ENCODE measurements at regions not wholly inside any gene's neighbourhood (a gene's known extent, or its start where the extent isn't known, plus 50 kb on each side); places are given as distances from the start of the nearest gene placed in this dataset.

- H3K4me2 ChIP-seq (ENCODE audit: insufficient read depth, low read length) = no peak overlapping the region
- FAIRE-seq = no peak
- no peaks in the 10 kb centered on the region for H3K36me3 ChIP-seq (ENCODE audit: control insufficient read depth in 2 of 2, extremely low read depth in 1 of 2, insufficient read depth in 2 of 2, low read length in 2 of 2)
- intact Hi-C loops (cut with micrococcal nuclease) = no loop called here
- DNase-seq (ENCODE audit: low read depth, low spot score) = no peak
- TF ChIP-seq MYC (IDR thresholded peaks at IDR 0.05; ENCODE audit: low read depth, low read length) = no peak
- no peak for TF ChIP-seq CTCF (IDR thresholded peaks at IDR 0.05; ENCODE audit: extremely low read depth in 1 of 2, insufficient read depth in 1 of 2, low read depth in 1 of 2, low read length in 2 of 2)
- no peak for TF ChIP-seq GATA2 (IDR thresholded peaks at IDR 0.05; ENCODE audit: insufficient read depth, insufficient read length, low read depth, low read length)
- TF ChIP-seq MAX (IDR thresholded peaks at IDR 0.05; ENCODE audit: insufficient read depth, insufficient read length) = no peak
- no peak for TF ChIP-seq POLR2AphosphoS5 (IDR thresholded peaks at IDR 0.05; ENCODE audit: insufficient read depth, low read depth, low read length)
- TF ChIP-seq EZH2 (IDR thresholded peaks at IDR 0.05; ENCODE audit: borderline replicate concordance, low read depth, low read length, severe bottlenecking) = no peak
- TF ChIP-seq FOS (IDR thresholded peaks at IDR 0.05; ENCODE audit: borderline replicate concordance, insufficient read depth, low read length) = no peak
- TF ChIP-seq JUN (IDR thresholded peaks at IDR 0.05; ENCODE audit: borderline replicate concordance, insufficient read depth, insufficient read length, low read depth) = no peak
- no peak for TF ChIP-seq POLR2A (IDR thresholded peaks at IDR 0.05; ENCODE audit: low read depth, low read length)
- H3K9me3 ChIP-seq (replicated peaks; ENCODE audit: control insufficient read depth, insufficient read depth, low read length) = no peaks in the 10 kb centered on the region
- no peaks in the 10 kb centered on the region for H3K27me3 ChIP-seq (ENCODE audit: control insufficient read depth in 2 of 2, insufficient read depth in 2 of 2, low read length in 2 of 2)
- ChIA-PET CTCF (no interaction called here), POLR2A (interaction anchor here (0.6 kb wide), 1 partner anchor 85 kb away, joined by 7 read pairs; no protein-coding TSS in a partner anchor)
- no peaks in the 10 kb centered on the region for H3K79me2 ChIP-seq (ENCODE audit: control insufficient read depth, insufficient read depth, low read length)
- no peak overlapping the region for H3K9ac ChIP-seq (replicated peaks; ENCODE audit: extremely low read depth, insufficient read depth, low read length)
- no TSS peak for BruUV-seq (replicated peaks)
- no peak overlapping the region for H3K4me3 ChIP-seq (replicated peaks in 1 of 3; ENCODE audit: insufficient read depth in 1 of 3, low read depth in 1 of 3, low read length in 3 of 3)
- no peaks in the 10 kb centered on the region for H4K20me1 ChIP-seq (replicated peaks; ENCODE audit: control insufficient read depth, extremely low read depth, insufficient read depth, low read length)
- dilution Hi-C loops (cut with MboI; ENCODE audit: extremely low pct_ligation_motif_present, low sequenced_read_pairs) = no loop called here
- no peak overlapping the region for H3K27ac ChIP-seq (ENCODE audit: insufficient read depth, low read depth, low read length)
- no peak overlapping the region for H2AFZ ChIP-seq (ENCODE audit: low read depth, low read length)
- H3K4me1 ChIP-seq (ENCODE audit: control insufficient read depth, extremely low read depth, insufficient read depth, low read length) = no peaks in the 10 kb centered on the region
- no peaks in the 10 kb centered on the region for H3K9me1 ChIP-seq (replicated peaks; ENCODE audit: control insufficient read depth, extremely low read depth, insufficient read depth, low read length)
These were observed 63.7 kb downstream of the PTGS2 start for GRCh38 chr1:186616511-186616910.
